Upper lobe of left lung (tissue), 6 donors: ENCODE measurements at regions not wholly inside any gene's neighbourhood (a gene's known extent, or its start where the extent isn't known, plus 50 kb on each side); places are given as distances from the start of the nearest gene placed in this dataset.
"Not testable (repeated sequence)": the region's sequence is repeated elsewhere in the genome, so short reads cannot be mapped to it uniquely, and the experiment has no call there.

ENCODE experiments used
- ATAC-seq, 2 donors: fragments of 200-7000 bp; cut with Tn5 transposase; one replicate each; pipeline ENCODE4 v1.9.1; 2022; ENCODE audit warnings: mild to moderate bottlenecking in 2 of 2, moderate library complexity in 2 of 2; ENCODE audit not compliant: low FRiP score in 2 of 2
- DNase-seq, 2 donors: peaks; one replicate each; pipeline ENCODE4 v3.0.0-alpha.2; 2019 to 2020
- H3K27ac ChIP-seq, 4 donors: fragments of 200-600 bp; sonication (generic); one replicate each; pipeline ENCODE4 v1.5.1; 2016 to 2019
- H3K27me3 ChIP-seq, 4 donors: fragments of 200-600 bp; sonication (generic); one replicate each; pipeline ENCODE4 v1.5.1; 2017 to 2019
- H3K36me3 ChIP-seq, 4 donors: fragments of 200-600 bp; sonication (generic); one replicate each; pipeline ENCODE4 v1.5.1; 2016 to 2019
- H3K4me1 ChIP-seq, 4 donors: fragments of 200-600 bp; sonication (generic); one replicate each; pipeline ENCODE4 v1.5.1; 2018 to 2019
- H3K4me3 ChIP-seq, 4 donors: fragments of 200-600 bp; sonication (generic); one replicate each; pipeline ENCODE4 v1.5.1; 2017 to 2019; ENCODE audit warnings: mild to moderate bottlenecking in 2 of 4, moderate library complexity in 1 of 4
- H3K9me3 ChIP-seq, 4 donors: fragments of 200-600 bp; sonication (generic); one replicate each; pipeline ENCODE4 v1.5.1; 2018 to 2019
- CTCF ChIP-seq, 6 experiments: fragments of 450-650 bp in 4 of 6; fragments of 200-600 bp in 2 of 6; sonication (generic) in 2 of 6; IDR thresholded peaks; one replicate each; pipeline ENCODE4 v1.5.1; 2016 to 2019; ENCODE audit warnings: antibody characterized with exemption in 6 of 6
- EP300 ChIP-seq, 4 donors: sonication (generic); formaldehyde crosslinking; IDR thresholded peaks; one replicate each; pipeline ENCODE4 v1.5.1; 2017; ENCODE audit warnings: antibody characterized with exemption in 4 of 4, control low read depth in 2 of 4
- POLR2A ChIP-seq, 4 donors: fragments of 450-650 bp; IDR thresholded peaks; one replicate each; pipeline ENCODE4 v1.5.1; 2016 to 2017; ENCODE audit warnings: antibody characterized with exemption in 4 of 4, mild to moderate bottlenecking in 2 of 4
- POLR2AphosphoS5 ChIP-seq, 2 donors: sonication (generic); formaldehyde crosslinking; IDR thresholded peaks; one replicate each; pipeline ENCODE4 v1.5.1; 2017; ENCODE audit warnings: antibody characterized with exemption in 2 of 2
- WGBS, 2 donors: methylation state at CpG; one replicate each; pipeline ENCODE4 v1.1.5; 2017 to 2018; 5-methylcytosine and 5-hydroxymethylcytosine counted together
- donor health status: DM: no; HTN: no; CAD: no; lungs with moderate emphysema.
- donor health status: DM: no; HTN: yes; CAD: no; lungs with severe emphysema.

- Histone ChIP-seq H3K36me3 (no peaks in the 10 kb centered on the region), H3K27me3 (no peaks in the 10 kb centered on the region), H3K4me3 (no peak overlapping the region), H3K27ac (no peak overlapping the region), H3K4me1 (no peaks in the 10 kb centered on the region), H3K9me3 (no peaks in the 10 kb centered on the region)
- ATAC-seq = no peak
- TF ChIP-seq POLR2A (IDR thresholded peaks at IDR 0.05) (no peak), POLR2AphosphoS5 (IDR thresholded peaks at IDR 0.05) (no peak), EP300 (IDR thresholded peaks at IDR 0.05) (no peak), CTCF (IDR thresholded peaks at IDR 0.05) (no peak)
- 62 to 63% methylated on average over 4 of the region's 4 CpGs for WGBS, 2 donors
- no peak for DNase-seq
Observed at GRCh38 chr7:80027611-80028173, 106.9 kb upstream of the GNAI1 start.

GRCh38 chr7:80026766-80027165 lies 107.9 kb upstream of the GNAI1 start:
- Histone ChIP-seq H3K27me3 (no peaks in the 10 kb centered on the region), H3K4me1 (no peaks in the 10 kb centered on the region), H3K36me3 (no peaks in the 10 kb centered on the region), H3K27ac (no peak overlapping the region), H3K4me3 (no peak overlapping the region), H3K9me3 (no peaks in the 10 kb centered on the region)
- 69 to 87% methylated on average over 4 of the region's 4 CpGs for WGBS, 2 donors
- ATAC-seq = no peak
- no peak for DNase-seq
- TF ChIP-seq POLR2AphosphoS5 (IDR thresholded peaks at IDR 0.05) (no peak), POLR2A (IDR thresholded peaks at IDR 0.05) (no peak), EP300 (IDR thresholded peaks at IDR 0.05) (no peak), CTCF (IDR thresholded peaks at IDR 0.05) (no peak)

- H3K27me3 ChIP-seq, H3K27ac ChIP-seq, ATAC-seq, H3K4me3 ChIP-seq, H3K4me1 ChIP-seq, H3K9me3 ChIP-seq, H3K36me3 ChIP-seq: not testable (repeated sequence)
- 33 to 75% methylated on average over 3 to 4 of the region's 5 CpGs for WGBS, 2 donors
- DNase-seq = peak in 1 of 2 donors; percentile 47
Observed at GRCh38 chr7:80020277-80020676, 114.4 kb upstream of the GNAI1 start.

GRCh38 chr7:80019809-80020207 lies 114.8 kb upstream of the GNAI1 start:
- not testable (repeated sequence) for DNase-seq, H3K36me3 ChIP-seq, H3K4me3 ChIP-seq, H3K27ac ChIP-seq, H3K4me1 ChIP-seq, ATAC-seq, H3K27me3 ChIP-seq, H3K9me3 ChIP-seq
- WGBS, 2 donors = 70 to 80% methylated on average over 4 of the region's 4 CpGs

- no peaks in the 10 kb centered on the region for H3K36me3 ChIP-seq
- H3K27ac ChIP-seq = no peak overlapping the region
- H3K4me3 ChIP-seq = no peak overlapping the region
- ATAC-seq (peak in 1 of 2 donors; percentile 74), DNase-seq (peak in 1 of 2 donors; percentile 39)
- peaks cover 0 to 5% (median 0%) of the 10 kb centered on the region in 4 donors for H3K4me1 ChIP-seq
- no peaks in the 10 kb centered on the region for H3K27me3 ChIP-seq
- TF ChIP-seq POLR2A (IDR thresholded peaks at IDR 0.05) (no peak), CTCF (IDR thresholded peaks at IDR 0.05) (peak; percentile 43 to 72 (median 65))
- 27 to 30% methylated on average over 9 of the region's 9 CpGs for WGBS, 2 donors
- no peaks in the 10 kb centered on the region for H3K9me3 ChIP-seq
Observed at GRCh38 chr7:80018941-80019808, 115.5 kb upstream of the GNAI1 start.
